ENCODE measurements at regions not wholly inside any gene's neighbourhood (a gene's known extent, or its start where the extent isn't known, plus 50 kb on each side); places are given as distances from the start of the nearest gene placed in this dataset.

DNA sequence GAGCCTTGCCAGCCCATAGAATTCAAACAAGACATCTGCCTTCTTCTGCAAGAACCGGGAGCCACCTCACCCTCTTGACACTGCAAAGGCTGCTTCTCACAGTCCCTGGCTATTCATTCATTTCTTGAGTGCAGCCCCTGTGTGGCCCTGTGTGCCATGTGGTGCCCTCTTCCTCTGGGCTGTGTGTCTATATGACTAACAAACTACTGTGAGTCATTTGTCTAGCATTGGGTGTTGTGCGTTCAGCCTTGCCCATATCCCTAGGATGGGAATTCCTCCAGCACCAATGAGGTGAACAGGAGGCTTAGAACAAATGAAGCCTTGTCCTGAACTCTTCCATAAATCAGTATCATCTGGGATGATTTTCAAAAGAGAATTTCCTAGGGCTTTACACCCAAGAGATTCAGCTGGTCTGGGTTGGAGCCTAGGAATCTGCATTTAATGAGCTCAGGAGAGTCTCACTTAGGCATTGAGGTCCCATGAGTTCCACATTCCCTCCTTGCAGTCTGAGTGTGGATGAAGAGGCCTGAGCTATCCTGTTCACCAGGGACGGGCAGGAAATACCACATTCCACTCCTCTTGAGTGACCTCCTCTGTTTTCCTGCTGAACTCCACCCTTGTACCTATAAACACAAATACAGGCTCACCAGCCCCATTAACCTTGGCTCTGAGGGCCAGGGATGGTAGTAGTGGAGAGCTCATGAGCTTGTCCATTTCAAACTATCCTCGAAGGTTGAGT, 308.7 kb upstream of the N4BP1 start:
- TF ChIP-seq, protein P1, sequence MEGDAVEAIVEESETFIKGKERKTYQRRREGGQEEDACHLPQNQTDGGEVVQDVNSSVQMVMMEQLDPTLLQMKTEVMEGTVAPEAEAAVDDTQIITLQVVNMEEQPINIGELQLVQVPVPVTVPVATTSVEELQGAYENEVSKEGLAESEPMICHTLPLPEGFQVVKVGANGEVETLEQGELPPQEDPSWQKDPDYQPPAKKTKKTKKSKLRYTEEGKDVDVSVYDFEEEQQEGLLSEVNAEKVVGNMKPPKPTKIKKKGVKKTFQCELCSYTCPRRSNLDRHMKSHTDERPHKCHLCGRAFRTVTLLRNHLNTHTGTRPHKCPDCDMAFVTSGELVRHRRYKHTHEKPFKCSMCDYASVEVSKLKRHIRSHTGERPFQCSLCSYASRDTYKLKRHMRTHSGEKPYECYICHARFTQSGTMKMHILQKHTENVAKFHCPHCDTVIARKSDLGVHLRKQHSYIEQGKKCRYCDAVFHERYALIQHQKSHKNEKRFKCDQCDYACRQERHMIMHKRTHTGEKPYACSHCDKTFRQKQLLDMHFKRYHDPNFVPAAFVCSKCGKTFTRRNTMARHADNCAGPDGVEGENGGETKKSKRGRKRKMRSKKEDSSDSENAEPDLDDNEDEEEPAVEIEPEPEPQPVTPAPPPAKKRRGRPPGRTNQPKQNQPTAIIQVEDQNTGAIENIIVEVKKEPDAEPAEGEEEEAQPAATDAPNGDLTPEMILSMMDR (IDR thresholded peaks at IDR 0.05; ENCODE audit: poor library complexity): no peak
- TF ChIP-seq EZH2 (IDR thresholded peaks at IDR 0.05; ENCODE audit: borderline replicate concordance): no peak

All from hepatocyte (in vitro differentiated cells).